ENCODE measurements at regions not wholly inside any gene's neighbourhood (a gene's known extent, or its start where the extent isn't known, plus 50 kb on each side); places are given as distances from the start of the nearest gene placed in this dataset.

DNA sequence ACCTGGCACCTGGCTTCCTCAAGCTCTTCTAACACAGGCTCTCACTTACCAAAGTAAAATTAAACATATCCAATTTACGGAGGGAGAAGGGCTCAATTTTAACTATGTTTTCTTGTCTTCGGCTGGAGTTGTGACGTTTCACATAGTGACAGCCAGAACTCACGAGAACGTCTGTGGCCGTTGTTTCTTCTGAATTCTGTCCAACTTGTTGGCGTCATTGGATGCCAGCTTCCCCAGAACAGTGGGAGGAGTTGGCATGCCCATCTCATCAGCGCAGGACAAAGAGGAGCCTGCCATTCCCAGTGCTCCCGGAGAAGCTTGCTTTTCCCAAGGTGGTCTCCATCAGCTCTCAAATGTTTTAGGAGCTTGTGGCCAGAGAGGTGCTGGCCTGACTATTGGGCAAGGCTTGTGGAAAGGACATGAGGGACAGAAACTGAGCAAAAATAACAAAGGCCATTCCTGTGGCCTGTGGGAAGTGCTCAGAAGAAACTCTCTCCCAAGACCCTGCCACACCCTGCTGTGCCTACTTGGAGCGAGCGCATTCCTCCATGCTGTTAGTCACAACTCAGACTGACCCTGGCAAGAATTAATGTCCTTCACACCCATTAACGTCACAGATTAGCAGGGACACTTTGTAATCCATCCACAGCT lies 265.4 kb upstream of the CDH4 start:
- TF ChIP-seq, protein P1, sequence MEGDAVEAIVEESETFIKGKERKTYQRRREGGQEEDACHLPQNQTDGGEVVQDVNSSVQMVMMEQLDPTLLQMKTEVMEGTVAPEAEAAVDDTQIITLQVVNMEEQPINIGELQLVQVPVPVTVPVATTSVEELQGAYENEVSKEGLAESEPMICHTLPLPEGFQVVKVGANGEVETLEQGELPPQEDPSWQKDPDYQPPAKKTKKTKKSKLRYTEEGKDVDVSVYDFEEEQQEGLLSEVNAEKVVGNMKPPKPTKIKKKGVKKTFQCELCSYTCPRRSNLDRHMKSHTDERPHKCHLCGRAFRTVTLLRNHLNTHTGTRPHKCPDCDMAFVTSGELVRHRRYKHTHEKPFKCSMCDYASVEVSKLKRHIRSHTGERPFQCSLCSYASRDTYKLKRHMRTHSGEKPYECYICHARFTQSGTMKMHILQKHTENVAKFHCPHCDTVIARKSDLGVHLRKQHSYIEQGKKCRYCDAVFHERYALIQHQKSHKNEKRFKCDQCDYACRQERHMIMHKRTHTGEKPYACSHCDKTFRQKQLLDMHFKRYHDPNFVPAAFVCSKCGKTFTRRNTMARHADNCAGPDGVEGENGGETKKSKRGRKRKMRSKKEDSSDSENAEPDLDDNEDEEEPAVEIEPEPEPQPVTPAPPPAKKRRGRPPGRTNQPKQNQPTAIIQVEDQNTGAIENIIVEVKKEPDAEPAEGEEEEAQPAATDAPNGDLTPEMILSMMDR (IDR thresholded peaks at IDR 0.05) = no peak
- no peak for TF ChIP-seq POLR2A (IDR thresholded peaks at IDR 0.05)

Measured in lower leg skin (tissue), 3 donors.